ENCODE measurements at regions not wholly inside any gene's neighbourhood (a gene's known extent, or its start where the extent isn't known, plus 50 kb on each side); places are given as distances from the start of the nearest gene placed in this dataset.

DNA sequence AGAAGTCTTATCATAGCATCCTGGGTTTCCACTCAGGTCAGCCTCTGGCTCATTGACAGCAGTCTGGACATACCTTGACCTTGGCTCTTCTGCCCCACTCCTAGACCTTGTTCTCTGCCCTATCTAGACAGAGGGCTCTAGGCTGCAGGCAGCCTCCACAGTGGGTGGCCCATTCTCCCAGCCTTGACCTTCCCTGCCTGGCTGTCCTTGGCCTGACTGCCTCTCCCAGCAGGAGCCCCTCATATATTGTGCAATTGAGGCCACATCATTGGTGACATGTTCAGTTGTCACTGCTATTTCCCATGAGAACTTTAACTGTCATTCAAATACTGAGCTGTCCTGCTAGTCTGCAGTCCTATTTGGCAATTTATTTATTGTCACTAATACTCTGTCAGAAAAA, 503.4 kb downstream of the PLXNA4 start:
- Histone ChIP-seq H3K27me3 (ENCODE audit: low read depth, low read length) (no peaks in the 10 kb centered on the region), H3K4me1 (ENCODE audit: control insufficient read depth in 1 of 2, insufficient read depth in 2 of 2, low read length in 2 of 2) (no peaks in the 10 kb centered on the region), H3K9me3 (ENCODE audit: control insufficient read depth in 1 of 2, low read length in 2 of 2) (no peaks in the 10 kb centered on the region), H3K36me3 (ENCODE audit: control insufficient read depth in 1 of 2, insufficient read depth in 2 of 2, low read length in 2 of 2) (no peaks in the 10 kb centered on the region), H3K27ac (ENCODE audit: low read length) (no peak overlapping the region), H3K4me3 (ENCODE audit: low read depth in 1 of 2, low read length in 2 of 2) (no peak overlapping the region)

DNA sequence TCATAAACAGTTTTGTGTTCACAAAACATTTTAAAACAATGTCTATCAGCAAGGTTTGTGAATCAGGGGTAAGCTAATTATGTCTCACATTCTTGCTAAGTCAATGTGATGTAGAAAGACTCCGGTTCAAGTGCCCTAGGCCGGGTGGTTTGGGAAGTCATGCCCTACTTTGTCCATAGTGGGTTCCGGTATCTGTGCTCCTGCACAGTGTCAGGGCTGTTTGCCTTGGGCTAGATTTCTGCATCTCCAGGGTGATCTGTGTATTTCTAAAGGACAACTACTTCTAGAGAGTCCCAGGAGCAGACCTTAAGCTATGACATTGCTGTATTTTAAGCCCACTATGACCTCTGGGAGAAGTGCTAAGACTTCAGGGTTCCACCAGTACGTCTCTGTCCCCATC, 504.1 kb downstream of the PLXNA4 start:
- Histone ChIP-seq H3K27me3 (ENCODE audit: low read depth, low read length) (no peaks in the 10 kb centered on the region), H3K4me3 (ENCODE audit: low read depth in 1 of 2, low read length in 2 of 2) (no peak overlapping the region), H3K36me3 (ENCODE audit: control insufficient read depth in 1 of 2, insufficient read depth in 2 of 2, low read length in 2 of 2) (no peaks in the 10 kb centered on the region), H3K4me1 (ENCODE audit: control insufficient read depth in 1 of 2, insufficient read depth in 2 of 2, low read length in 2 of 2) (no peaks in the 10 kb centered on the region), H3K9me3 (ENCODE audit: control insufficient read depth in 1 of 2, low read length in 2 of 2) (no peaks in the 10 kb centered on the region), H3K27ac (ENCODE audit: low read length) (no peak overlapping the region)

DNA sequence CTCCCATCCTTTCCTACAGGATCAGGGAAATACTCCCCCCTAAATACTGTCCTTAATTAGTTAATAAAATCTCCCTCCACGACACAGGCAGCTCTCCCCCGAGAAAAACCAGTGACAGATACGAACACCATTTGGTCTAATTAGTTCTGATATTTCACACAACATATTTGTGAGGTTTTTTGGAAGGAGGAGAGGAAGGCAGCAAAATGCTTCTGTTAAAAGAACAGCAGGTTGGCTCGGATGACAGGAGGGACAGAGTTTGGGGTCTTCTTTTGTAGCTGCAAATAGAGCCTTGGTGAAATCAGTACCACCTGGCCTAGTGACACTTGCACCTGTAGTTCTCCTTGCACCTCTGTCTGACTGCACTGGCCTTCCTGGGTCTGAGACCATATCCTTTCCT, 507.0 kb downstream of the PLXNA4 start:
- Histone ChIP-seq H3K9me3 (ENCODE audit: control insufficient read depth in 1 of 2, low read length in 2 of 2) (no peaks in the 10 kb centered on the region), H3K36me3 (ENCODE audit: control insufficient read depth in 1 of 2, insufficient read depth in 2 of 2, low read length in 2 of 2) (no peaks in the 10 kb centered on the region), H3K4me3 (ENCODE audit: low read depth in 1 of 2, low read length in 2 of 2) (no peak overlapping the region), H3K4me1 (ENCODE audit: control insufficient read depth in 1 of 2, insufficient read depth in 2 of 2, low read length in 2 of 2) (peaks cover 0 to 8% of the 10 kb centered on the region in 2 donors), H3K27me3 (ENCODE audit: low read depth, low read length) (no peaks in the 10 kb centered on the region), H3K27ac (ENCODE audit: low read length) (no peak overlapping the region)

DNA sequence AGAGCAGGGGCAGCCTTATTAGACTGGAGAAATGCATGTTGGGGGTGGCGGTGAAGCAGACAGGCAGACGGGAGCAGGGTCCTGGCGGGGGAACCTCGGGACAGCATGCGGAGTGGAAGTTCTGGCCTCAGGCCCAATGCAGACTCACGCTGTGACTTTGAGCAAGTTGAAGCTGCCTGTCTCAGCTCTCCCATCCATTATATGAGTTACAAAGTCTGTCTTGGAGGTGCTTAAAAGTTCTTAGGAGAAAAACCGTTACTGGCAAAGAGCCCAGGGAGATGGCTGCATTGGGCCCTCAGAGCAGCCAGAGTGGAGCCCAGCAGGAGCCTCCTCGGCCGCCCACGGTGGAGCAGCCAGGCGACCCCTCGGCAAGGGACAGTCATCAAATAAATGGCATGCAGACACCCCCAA, 509.5 kb downstream of the PLXNA4 start:
- Histone ChIP-seq H3K4me1 (ENCODE audit: control insufficient read depth in 1 of 2, insufficient read depth in 2 of 2, low read length in 2 of 2) (peaks cover 0 to 8% of the 10 kb centered on the region in 2 donors), H3K27ac (ENCODE audit: low read length) (peak overlapping the region; percentile 78)

DNA sequence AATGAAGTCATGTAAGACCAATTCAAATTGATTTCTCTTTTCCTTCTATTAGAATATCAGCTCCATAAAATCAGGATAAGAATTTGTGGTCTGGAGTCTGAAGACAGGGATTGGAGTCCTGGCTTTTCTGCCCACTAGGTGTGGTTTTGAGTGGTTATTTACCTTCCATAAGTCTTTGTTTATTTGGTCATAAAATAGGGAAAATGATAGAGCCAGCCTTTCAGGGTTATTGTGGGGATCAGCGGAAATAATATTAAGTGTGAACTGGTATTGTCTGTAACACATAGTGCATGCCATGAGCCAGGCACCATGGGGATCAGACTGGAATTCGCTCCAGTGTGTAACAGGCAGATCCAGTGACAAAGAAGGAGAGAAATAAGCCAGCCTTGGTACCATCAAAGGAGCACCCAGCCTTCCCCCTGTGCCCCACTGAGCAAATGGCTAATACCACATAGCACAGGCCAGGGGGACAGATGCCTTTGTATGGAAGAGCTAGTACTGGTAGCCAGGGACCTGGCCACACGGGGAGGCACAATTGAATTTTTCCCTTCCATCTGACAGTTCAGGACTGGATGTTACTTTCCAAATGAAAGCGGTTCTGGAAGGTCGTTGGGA, 509.7 kb upstream of the PODXL start:
- no peaks in the 10 kb centered on the region for H3K36me3 ChIP-seq (ENCODE audit: control insufficient read depth in 1 of 2, insufficient read depth in 2 of 2, low read length in 2 of 2)
- H3K27ac ChIP-seq (ENCODE audit: low read length) = peak overlapping the region; percentile 78
- no peaks in the 10 kb centered on the region for H3K27me3 ChIP-seq (ENCODE audit: low read depth, low read length)
- H3K9me3 ChIP-seq (ENCODE audit: control insufficient read depth in 1 of 2, low read length in 2 of 2) = no peaks in the 10 kb centered on the region
- H3K4me3 ChIP-seq (ENCODE audit: low read depth in 1 of 2, low read length in 2 of 2) = peak overlapping the region in 1 of 2 donors; percentile 38
- H3K4me1 ChIP-seq (ENCODE audit: control insufficient read depth in 1 of 2, insufficient read depth in 2 of 2, low read length in 2 of 2) = peaks cover 0 to 8% of the 10 kb centered on the region in 2 donors

More for the DNA sequence above, 509.5 kb downstream of the PLXNA4 start:
- H3K27me3 ChIP-seq (ENCODE audit: low read depth, low read length) = no peaks in the 10 kb centered on the region
- H3K4me3 ChIP-seq (ENCODE audit: low read depth in 1 of 2, low read length in 2 of 2) = peak overlapping the region in 1 of 2 donors; percentile 38
- no peaks in the 10 kb centered on the region for H3K36me3 ChIP-seq (ENCODE audit: control insufficient read depth in 1 of 2, insufficient read depth in 2 of 2, low read length in 2 of 2)
- no peaks in the 10 kb centered on the region for H3K9me3 ChIP-seq (ENCODE audit: control insufficient read depth in 1 of 2, low read length in 2 of 2)

DNA sequence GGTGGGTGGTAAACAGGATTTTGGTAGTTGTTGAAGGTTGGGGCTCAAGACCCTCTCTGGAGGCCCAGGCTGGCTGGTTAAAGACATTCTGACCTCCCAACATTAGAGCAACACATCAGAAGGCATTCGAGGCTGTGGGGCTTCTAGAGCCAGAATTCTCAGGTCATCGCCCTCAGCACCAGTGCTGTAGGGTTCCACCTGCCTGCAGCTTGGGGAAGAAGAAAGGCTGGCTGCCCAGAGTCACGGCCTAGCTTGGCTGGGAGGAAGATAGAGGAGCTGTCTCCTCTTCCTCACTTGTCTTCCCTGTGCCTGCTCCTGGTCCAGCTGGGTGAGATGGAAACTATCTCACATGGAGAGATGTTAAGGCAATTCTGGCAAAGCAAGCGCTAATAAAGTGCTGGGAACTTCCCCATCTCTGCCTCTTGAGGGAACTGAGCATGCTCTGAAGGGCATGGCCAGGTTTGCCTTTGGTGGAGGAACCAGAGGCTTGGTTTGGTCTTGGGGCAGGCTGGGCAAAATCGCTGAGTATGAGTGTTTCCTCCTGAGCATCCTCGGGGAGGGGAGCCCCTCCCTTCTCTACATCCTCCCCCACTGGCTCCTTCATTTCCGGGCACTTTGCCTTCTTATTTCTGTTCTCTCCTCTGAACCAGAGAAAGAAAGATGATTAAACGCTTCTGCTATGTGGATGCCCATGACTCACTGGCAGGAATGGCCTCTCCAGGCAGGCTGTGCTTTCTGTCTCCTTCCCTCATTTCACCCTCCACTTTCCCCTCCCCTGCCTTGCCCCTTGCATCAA, 509.0 kb upstream of the PODXL start:
- H3K27ac ChIP-seq (ENCODE audit: low read length) = peak overlapping the region; percentile 78
- H3K27me3 ChIP-seq (ENCODE audit: low read depth, low read length) = no peaks in the 10 kb centered on the region
- no peaks in the 10 kb centered on the region for H3K9me3 ChIP-seq (ENCODE audit: control insufficient read depth in 1 of 2, low read length in 2 of 2)
- no peak overlapping the region for H3K4me3 ChIP-seq (ENCODE audit: low read depth in 1 of 2, low read length in 2 of 2)
- H3K4me1 ChIP-seq (ENCODE audit: control insufficient read depth in 1 of 2, insufficient read depth in 2 of 2, low read length in 2 of 2) = peaks cover 0 to 8% of the 10 kb centered on the region in 2 donors
- no peaks in the 10 kb centered on the region for H3K36me3 ChIP-seq (ENCODE audit: control insufficient read depth in 1 of 2, insufficient read depth in 2 of 2, low read length in 2 of 2)

DNA sequence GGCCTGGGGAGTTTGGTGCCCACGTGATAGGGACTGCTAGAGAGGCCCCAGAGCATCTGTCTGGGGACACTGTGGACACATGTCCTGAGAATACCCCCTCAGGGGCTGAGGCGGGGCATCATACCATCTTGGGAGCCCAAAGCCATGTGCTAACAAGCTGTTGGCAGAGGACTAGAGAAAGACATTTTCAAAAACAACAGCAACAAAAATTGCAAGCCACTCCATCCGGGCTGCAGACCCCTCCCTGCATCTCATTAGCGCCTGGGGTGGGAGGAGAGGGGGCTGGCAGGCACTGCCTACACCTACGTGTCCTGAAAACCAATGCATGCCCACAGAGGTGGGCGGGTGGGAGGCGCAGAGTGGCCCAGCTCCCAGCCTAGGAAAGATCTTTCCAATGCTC, 507.4 kb upstream of the PODXL start:
- H3K9me3 ChIP-seq (ENCODE audit: control insufficient read depth in 1 of 2, low read length in 2 of 2) = no peaks in the 10 kb centered on the region
- H3K4me3 ChIP-seq (ENCODE audit: low read depth in 1 of 2, low read length in 2 of 2) = no peak overlapping the region
- H3K4me1 ChIP-seq (ENCODE audit: control insufficient read depth in 1 of 2, insufficient read depth in 2 of 2, low read length in 2 of 2) = peaks cover 0 to 8% of the 10 kb centered on the region in 2 donors
- no peaks in the 10 kb centered on the region for H3K36me3 ChIP-seq (ENCODE audit: control insufficient read depth in 1 of 2, insufficient read depth in 2 of 2, low read length in 2 of 2)
- H3K27ac ChIP-seq (ENCODE audit: low read length) = no peak overlapping the region
- H3K27me3 ChIP-seq (ENCODE audit: low read depth, low read length) = no peaks in the 10 kb centered on the region

DNA sequence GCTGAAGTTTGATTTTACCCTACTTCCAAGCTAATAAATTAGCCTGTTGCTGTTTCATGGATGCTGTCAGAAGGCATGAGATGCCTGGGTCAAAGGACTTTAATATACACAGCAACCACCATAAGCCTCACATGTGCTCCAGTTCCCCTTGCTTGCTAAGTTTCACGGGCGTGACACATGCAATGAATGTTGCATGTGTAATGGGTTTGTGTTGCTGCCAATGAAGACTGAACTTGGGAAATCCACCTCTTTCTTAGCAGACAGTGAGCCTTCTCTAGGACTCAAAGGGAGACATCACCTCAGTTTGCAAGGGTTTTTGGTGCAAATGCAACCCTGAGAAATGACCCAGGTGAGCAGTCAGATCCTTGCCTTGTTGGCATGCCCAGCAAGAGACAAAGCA, 505.5 kb upstream of the PODXL start:
- H3K27me3 ChIP-seq (ENCODE audit: low read depth, low read length) = no peaks in the 10 kb centered on the region
- H3K27ac ChIP-seq (ENCODE audit: low read length) = no peak overlapping the region
- no peak overlapping the region for H3K4me3 ChIP-seq (ENCODE audit: low read depth in 1 of 2, low read length in 2 of 2)
- H3K36me3 ChIP-seq (ENCODE audit: control insufficient read depth in 1 of 2, insufficient read depth in 2 of 2, low read length in 2 of 2) = no peaks in the 10 kb centered on the region
- H3K4me1 ChIP-seq (ENCODE audit: control insufficient read depth in 1 of 2, insufficient read depth in 2 of 2, low read length in 2 of 2) = peaks cover 0 to 8% of the 10 kb centered on the region in 2 donors
- no peaks in the 10 kb centered on the region for H3K9me3 ChIP-seq (ENCODE audit: control insufficient read depth in 1 of 2, low read length in 2 of 2)

DNA sequence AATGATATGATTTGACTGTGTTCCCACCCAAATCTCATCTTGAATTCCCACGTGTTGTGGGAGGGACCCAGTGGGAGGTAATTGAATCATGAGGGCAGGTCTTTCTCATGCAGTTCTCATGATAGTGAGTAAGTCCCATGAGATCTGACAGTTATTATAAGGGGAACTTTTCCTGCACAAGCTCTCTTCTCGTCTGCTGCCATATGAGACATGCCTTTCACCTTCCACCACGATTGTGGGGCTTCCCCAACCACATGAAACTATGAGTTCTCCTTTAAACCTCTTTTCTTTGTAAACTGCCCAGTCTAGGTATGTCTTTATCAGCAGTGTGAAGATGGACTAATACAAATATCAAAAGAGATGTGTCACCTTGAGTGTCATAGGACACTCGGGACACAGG, 502.7 kb upstream of the PODXL start:
- no peaks in the 10 kb centered on the region for H3K9me3 ChIP-seq (ENCODE audit: control insufficient read depth in 1 of 2, low read length in 2 of 2)
- H3K27ac ChIP-seq (ENCODE audit: low read length) = no peak overlapping the region
- H3K36me3 ChIP-seq (ENCODE audit: control insufficient read depth in 1 of 2, insufficient read depth in 2 of 2, low read length in 2 of 2) = no peaks in the 10 kb centered on the region
- H3K27me3 ChIP-seq (ENCODE audit: low read depth, low read length) = no peaks in the 10 kb centered on the region
- peaks cover 0 to 10% of the 10 kb centered on the region in 2 donors for H3K4me1 ChIP-seq (ENCODE audit: control insufficient read depth in 1 of 2, insufficient read depth in 2 of 2, low read length in 2 of 2)
- H3K4me3 ChIP-seq (ENCODE audit: low read depth in 1 of 2, low read length in 2 of 2) = no peak overlapping the region

DNA sequence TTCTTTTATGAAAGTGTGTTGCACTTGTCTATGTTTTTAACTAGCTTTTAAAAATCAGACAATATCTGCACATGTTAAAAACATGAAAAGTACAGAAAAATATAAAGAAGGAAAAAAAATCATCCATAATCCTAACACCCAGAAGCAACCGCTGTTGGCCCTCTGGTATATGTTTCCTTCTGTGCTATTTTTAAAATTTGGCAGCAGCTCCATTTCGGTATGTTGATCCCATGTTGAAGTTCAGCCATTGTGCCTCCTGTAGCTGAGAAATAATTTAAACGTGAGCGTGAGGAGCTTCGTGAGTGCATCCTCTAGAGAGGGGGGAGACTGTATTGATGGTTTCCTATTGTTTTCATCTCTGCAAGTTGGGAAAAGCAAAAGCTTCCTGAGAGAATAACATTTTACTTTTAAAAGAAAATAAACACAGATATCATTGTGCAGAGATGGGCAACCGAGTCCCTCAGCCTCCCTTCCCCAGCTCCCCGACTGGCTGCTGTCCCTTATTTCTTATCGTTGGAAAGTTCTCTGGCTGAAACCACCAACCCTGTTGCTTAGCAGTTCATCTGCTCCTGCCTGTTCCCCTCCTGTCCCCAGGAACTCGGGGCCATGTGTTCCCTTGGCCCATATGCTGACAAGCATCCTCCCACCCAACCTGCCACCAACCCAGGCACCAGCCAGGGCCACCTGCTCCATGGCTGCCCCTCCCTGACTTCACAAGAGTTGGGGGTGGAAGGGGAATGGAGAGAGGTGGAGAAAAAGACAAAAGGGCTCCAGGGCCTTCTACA, 499.1 kb upstream of the PODXL start:
- Histone ChIP-seq H3K36me3 (ENCODE audit: control insufficient read depth in 1 of 2, insufficient read depth in 2 of 2, low read length in 2 of 2) (no peaks in the 10 kb centered on the region), H3K27me3 (ENCODE audit: low read depth, low read length) (no peaks in the 10 kb centered on the region), H3K4me1 (ENCODE audit: control insufficient read depth in 1 of 2, insufficient read depth in 2 of 2, low read length in 2 of 2) (peaks cover 0 to 16% of the 10 kb centered on the region in 2 donors), H3K9me3 (ENCODE audit: control insufficient read depth in 1 of 2, low read length in 2 of 2) (no peaks in the 10 kb centered on the region), H3K4me3 (ENCODE audit: low read depth in 1 of 2, low read length in 2 of 2) (no peak overlapping the region), H3K27ac (ENCODE audit: low read length) (no peak overlapping the region)

DNA sequence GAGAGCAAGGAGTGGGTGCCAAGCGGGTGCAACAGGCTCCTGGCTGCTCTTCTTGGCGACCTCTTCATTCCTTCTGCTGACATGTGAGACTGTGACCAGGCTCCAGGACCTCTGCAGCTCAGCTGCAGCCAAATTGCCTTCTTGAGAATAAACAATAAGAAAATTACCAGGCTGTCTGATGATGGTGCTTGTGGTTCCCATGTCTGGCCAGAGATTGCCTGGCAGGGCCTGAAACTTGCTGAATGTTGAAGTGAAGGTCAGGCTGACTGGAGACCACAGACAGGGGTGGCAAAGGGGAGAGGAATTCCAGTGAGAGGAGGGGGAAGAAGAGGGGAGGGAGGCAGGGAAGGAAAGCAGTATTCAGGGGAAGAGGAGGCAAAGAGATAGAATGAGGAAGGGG, 497.4 kb upstream of the PODXL start:
- Histone ChIP-seq H3K4me3 (ENCODE audit: low read depth in 1 of 2, low read length in 2 of 2) (no peak overlapping the region), H3K27ac (ENCODE audit: low read length) (no peak overlapping the region), H3K36me3 (ENCODE audit: control insufficient read depth in 1 of 2, insufficient read depth in 2 of 2, low read length in 2 of 2) (no peaks in the 10 kb centered on the region), H3K9me3 (ENCODE audit: control insufficient read depth in 1 of 2, low read length in 2 of 2) (no peaks in the 10 kb centered on the region), H3K4me1 (ENCODE audit: control insufficient read depth in 1 of 2, insufficient read depth in 2 of 2, low read length in 2 of 2) (peaks cover 0 to 16% of the 10 kb centered on the region in 2 donors), H3K27me3 (ENCODE audit: low read depth, low read length) (no peaks in the 10 kb centered on the region)
